Caco-2 (cell line): ENCODE measurements at regions not wholly inside any gene's neighbourhood (a gene's known extent, or its start where the extent isn't known, plus 50 kb on each side); places are given as distances from the start of the nearest gene placed in this dataset.

Experiments
- BruUV-seq: library from RNA; stranded (reverse); fragments of 400-500 nt; replicated peaks from 2 replicates; lab custom pipeline; 2021; lab: Mats Ljungman, UMichigan
- CTCF ChIA-PET: fragments of 300-600 bp; sonication (Branson Sonifier 250); formaldehyde crosslinking; loops from one replicate; lab custom pipeline; 2022; ENCODE audit warnings: antibody characterized with exemption; lab: Charles Lee
- POLR2A ChIA-PET: fragments of 300-600 bp; sonication (Branson Sonifier 250); formaldehyde crosslinking; loops from one replicate; lab custom pipeline; 2022; ENCODE audit warnings: antibody characterized with exemption; lab: Charles Lee
- DNase-seq, 2 experiments: peaks; one replicate each; pipeline versions ENCODE4 v3.0.0 to v3.0.0-alpha.2; 2020 to 2022
- H3K27me3 ChIP-seq: replicated peaks from 2 replicates; pipeline ENCODE4 v1.6.0; 2011; ENCODE audit warnings: low read length; ENCODE audit not compliant: control insufficient read depth, insufficient read depth
- H3K36me3 ChIP-seq: 2 replicates; pipeline ENCODE4 v1.5.1; 2011; ENCODE audit warnings: low read length; ENCODE audit not compliant: control insufficient read depth, insufficient read depth
- H3K4me1 ChIP-seq: fragments of 250-450 bp; sonication (Bioruptor Pico); 2 replicates; pipeline ENCODE4 v1.5.1; 2020; ENCODE audit warnings: mild to moderate bottlenecking
- H3K4me3 ChIP-seq: 2 replicates; pipeline ENCODE4 v1.5.1; 2011; ENCODE audit warnings: low read depth, mild to moderate bottlenecking, control low read depth, low read length
- H3K9me3 ChIP-seq: fragments of 250-450 bp; sonication (Bioruptor Pico); 2 replicates; pipeline ENCODE4 v1.5.1; 2020; ENCODE audit warnings: mild to moderate bottlenecking, moderate library complexity
- H3K27ac Mint-ChIP-seq: one replicate; pipeline ENCODE4 v1.8.0; 2022; ENCODE audit warnings: mixed read lengths; ENCODE audit not compliant: unreplicated experiment
- H3K27me3 Mint-ChIP-seq: one replicate; pipeline ENCODE4 v1.8.0; 2022; ENCODE audit warnings: mixed read lengths; ENCODE audit not compliant: insufficient read depth, unreplicated experiment
- H3K36me3 Mint-ChIP-seq: one replicate; pipeline ENCODE4 v1.8.0; 2022; ENCODE audit warnings: mild to moderate bottlenecking, mixed read lengths; ENCODE audit not compliant: insufficient read depth, unreplicated experiment
- H3K4me1 Mint-ChIP-seq: one replicate; pipeline ENCODE4 v1.8.0; 2022; ENCODE audit warnings: low read depth, mixed read lengths; ENCODE audit not compliant: unreplicated experiment
- H3K4me3 Mint-ChIP-seq: one replicate; pipeline ENCODE4 v1.8.0; 2022; ENCODE audit warnings: mild to moderate bottlenecking, moderate library complexity, mixed read lengths; ENCODE audit not compliant: unreplicated experiment
- H3K9me3 Mint-ChIP-seq: one replicate; pipeline ENCODE4 v1.8.0; 2022; ENCODE audit warnings: mixed read lengths; ENCODE audit not compliant: unreplicated experiment
- intact Hi-C: fragments of 100-400 bp; cut with micrococcal nuclease; formaldehyde crosslinking; loops from one replicate; pipeline ENCODE4 v1.10.0; 2022; ENCODE audit not compliant: unreplicated experiment
- TF ChIP-seq, protein P1 (sequence below), 2 experiments: fragments of 200-600 bp in 1 of 2; IDR thresholded peaks; 1 replicate in 1 of 2; 2 replicates in 1 of 2; pipeline versions ENCODE4 v1.5.1 to v1.8.0; 2011 to 2022; ENCODE audit warnings: antibody characterized with exemption in 1 of 2, control low read depth in 1 of 2, inconsistent platforms in 1 of 2, low read depth in 1 of 2, low read length in 1 of 2, mild to moderate bottlenecking in 1 of 2, moderate library complexity in 1 of 2; ENCODE audit not compliant: insufficient read depth in 1 of 2, severe bottlenecking in 1 of 2, unreplicated experiment in 1 of 2

DNA sequence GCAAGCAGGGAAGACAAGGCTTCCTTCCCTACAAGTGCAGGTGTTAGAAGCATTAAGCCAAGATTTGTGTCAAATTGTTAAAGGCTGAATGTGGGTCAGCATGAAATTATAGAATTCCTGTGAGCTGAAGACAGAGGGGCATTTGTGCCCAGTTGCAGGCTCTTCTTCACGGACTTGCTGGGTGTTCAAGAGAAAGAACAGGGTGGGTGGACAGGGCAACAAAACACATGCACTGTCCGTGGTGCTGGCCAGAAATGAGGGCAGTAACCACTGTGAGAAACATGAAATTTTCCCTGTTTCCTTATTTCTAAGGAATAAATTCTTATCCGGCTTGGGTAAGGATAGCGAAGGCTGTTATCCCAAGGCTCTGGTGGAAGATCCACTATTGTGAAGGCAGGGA is 579.5 kb upstream of the HTR1E start:
- Mint-ChIP-seq H3K4me3 (no peak overlapping the region), H3K36me3 (no peaks in the 10 kb centered on the region), H3K9me3 (no peaks in the 10 kb centered on the region), H3K27ac (no peak overlapping the region), H3K27me3 (no peaks in the 10 kb centered on the region), H3K4me1 (peaks cover 7% of the 10 kb centered on the region)
- DNase-seq: no peak
- intact Hi-C loops: no loop called here
- Histone ChIP-seq H3K27me3 (no peaks in the 10 kb centered on the region), H3K4me1 (no peaks in the 10 kb centered on the region), H3K4me3 (no peak overlapping the region), H3K36me3 (no peaks in the 10 kb centered on the region), H3K9me3 (no peaks in the 10 kb centered on the region)
- TF ChIP-seq, protein P1, sequence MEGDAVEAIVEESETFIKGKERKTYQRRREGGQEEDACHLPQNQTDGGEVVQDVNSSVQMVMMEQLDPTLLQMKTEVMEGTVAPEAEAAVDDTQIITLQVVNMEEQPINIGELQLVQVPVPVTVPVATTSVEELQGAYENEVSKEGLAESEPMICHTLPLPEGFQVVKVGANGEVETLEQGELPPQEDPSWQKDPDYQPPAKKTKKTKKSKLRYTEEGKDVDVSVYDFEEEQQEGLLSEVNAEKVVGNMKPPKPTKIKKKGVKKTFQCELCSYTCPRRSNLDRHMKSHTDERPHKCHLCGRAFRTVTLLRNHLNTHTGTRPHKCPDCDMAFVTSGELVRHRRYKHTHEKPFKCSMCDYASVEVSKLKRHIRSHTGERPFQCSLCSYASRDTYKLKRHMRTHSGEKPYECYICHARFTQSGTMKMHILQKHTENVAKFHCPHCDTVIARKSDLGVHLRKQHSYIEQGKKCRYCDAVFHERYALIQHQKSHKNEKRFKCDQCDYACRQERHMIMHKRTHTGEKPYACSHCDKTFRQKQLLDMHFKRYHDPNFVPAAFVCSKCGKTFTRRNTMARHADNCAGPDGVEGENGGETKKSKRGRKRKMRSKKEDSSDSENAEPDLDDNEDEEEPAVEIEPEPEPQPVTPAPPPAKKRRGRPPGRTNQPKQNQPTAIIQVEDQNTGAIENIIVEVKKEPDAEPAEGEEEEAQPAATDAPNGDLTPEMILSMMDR (IDR thresholded peaks at IDR 0.05; ENCODE audit: insufficient read depth in 1 of 2, low read depth in 1 of 2, low read length in 1 of 2, severe bottlenecking in 1 of 2, unreplicated experiment in 1 of 2): no peak
- POLR2A ChIA-PET: no interaction called here
- no TSS peak for BruUV-seq
- CTCF ChIA-PET: no interaction called here

DNA sequence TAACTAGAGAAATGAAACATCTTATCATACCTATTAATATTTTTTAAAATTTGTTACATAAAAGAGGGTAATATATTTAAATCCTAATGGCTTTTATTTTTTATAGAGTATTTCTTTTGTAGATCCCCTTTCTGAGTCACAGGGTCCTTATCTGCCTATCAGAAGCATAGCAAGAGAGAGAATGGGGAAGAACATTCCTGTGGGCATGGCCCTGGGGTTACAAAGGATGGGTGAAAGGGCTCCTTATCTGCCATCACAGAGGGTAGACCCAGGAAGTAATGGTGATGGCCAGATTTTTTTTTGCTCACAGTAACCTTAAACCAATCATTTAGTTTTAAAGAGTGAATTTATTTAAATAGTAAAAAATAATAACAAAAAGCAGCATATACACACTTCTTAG is 582.1 kb upstream of the HTR1E start:
- H3K9me3 Mint-ChIP-seq: no peaks in the 10 kb centered on the region
- no peaks in the 10 kb centered on the region for H3K36me3 Mint-ChIP-seq
- POLR2A ChIA-PET: no interaction called here
- no peak overlapping the region for H3K4me3 Mint-ChIP-seq
- Histone ChIP-seq H3K4me3 (no peak overlapping the region), H3K36me3 (no peaks in the 10 kb centered on the region), H3K27me3 (no peaks in the 10 kb centered on the region), H3K4me1 (no peaks in the 10 kb centered on the region), H3K9me3 (no peaks in the 10 kb centered on the region)
- intact Hi-C loops: no loop called here
- BruUV-seq: no TSS peak
- H3K27me3 Mint-ChIP-seq: no peaks in the 10 kb centered on the region
- peaks cover 7% of the 10 kb centered on the region for H3K4me1 Mint-ChIP-seq
- CTCF ChIA-PET: no interaction called here
- DNase-seq: no peak
- H3K27ac Mint-ChIP-seq: no peak overlapping the region
- TF ChIP-seq, protein P1 (IDR thresholded peaks at IDR 0.05; ENCODE audit: insufficient read depth in 1 of 2, low read depth in 1 of 2, low read length in 1 of 2, severe bottlenecking in 1 of 2, unreplicated experiment in 1 of 2): no peak

DNA sequence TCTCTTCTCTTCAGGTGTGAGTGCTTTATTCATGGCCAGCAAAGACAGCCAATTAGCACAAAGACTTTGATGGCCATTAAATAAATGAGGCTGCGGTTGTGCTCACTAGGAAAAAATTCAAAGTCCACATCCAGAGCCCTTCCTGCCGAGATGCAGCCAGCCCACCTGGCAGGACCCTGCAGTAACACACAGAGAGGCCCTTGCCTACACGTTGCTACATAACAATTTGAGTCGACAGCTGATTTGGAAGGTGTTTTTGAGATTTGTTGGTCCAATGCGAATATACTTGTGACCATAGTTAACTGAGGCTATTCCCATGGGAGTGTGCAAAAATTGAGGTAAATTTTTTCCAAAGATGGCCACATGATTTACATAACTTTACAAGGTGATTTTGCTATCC is 605.4 kb upstream of the HTR1E start:
- H3K4me1 Mint-ChIP-seq: no peaks in the 10 kb centered on the region
- no peak overlapping the region for H3K4me3 Mint-ChIP-seq
- no peak for DNase-seq
- H3K4me1 ChIP-seq: no peaks in the 10 kb centered on the region
- ChIA-PET CTCF (no interaction called here), POLR2A (no interaction called here)
- no peaks in the 10 kb centered on the region for H3K36me3 Mint-ChIP-seq
- H3K27ac Mint-ChIP-seq: no peak overlapping the region
- H3K27me3 Mint-ChIP-seq: peaks cover 7% of the 10 kb centered on the region
- H3K9me3 Mint-ChIP-seq: no peaks in the 10 kb centered on the region
- H3K36me3 ChIP-seq: no peaks in the 10 kb centered on the region
- no TSS peak for BruUV-seq
- no peak overlapping the region for H3K4me3 ChIP-seq
- TF ChIP-seq, protein P1 (IDR thresholded peaks at IDR 0.05; ENCODE audit: insufficient read depth in 1 of 2, low read depth in 1 of 2, low read length in 1 of 2, severe bottlenecking in 1 of 2, unreplicated experiment in 1 of 2): no peak
- no peaks in the 10 kb centered on the region for H3K9me3 ChIP-seq
- H3K27me3 ChIP-seq: no peaks in the 10 kb centered on the region
- intact Hi-C loops: no loop called here
